Caco-2 (cell line): ENCODE measurements at regions not wholly inside any gene's neighbourhood (a gene's known extent, or its start where the extent isn't known, plus 50 kb on each side); places are given as distances from the start of the nearest gene placed in this dataset.

Experiments
- BruUV-seq: library from RNA; stranded (reverse); fragments of 400-500 nt; replicated peaks from 2 replicates; lab custom pipeline; 2021; lab: Mats Ljungman, UMichigan
- CTCF ChIA-PET: fragments of 300-600 bp; sonication (Branson Sonifier 250); formaldehyde crosslinking; loops from one replicate; lab custom pipeline; 2022; ENCODE audit warnings: antibody characterized with exemption; lab: Charles Lee
- POLR2A ChIA-PET: fragments of 300-600 bp; sonication (Branson Sonifier 250); formaldehyde crosslinking; loops from one replicate; lab custom pipeline; 2022; ENCODE audit warnings: antibody characterized with exemption; lab: Charles Lee
- DNase-seq, 2 experiments: peaks; one replicate each; pipeline versions ENCODE4 v3.0.0 to v3.0.0-alpha.2; 2020 to 2022
- H3K27me3 ChIP-seq: replicated peaks from 2 replicates; pipeline ENCODE4 v1.6.0; 2011; ENCODE audit warnings: low read length; ENCODE audit not compliant: control insufficient read depth, insufficient read depth
- H3K36me3 ChIP-seq: 2 replicates; pipeline ENCODE4 v1.5.1; 2011; ENCODE audit warnings: low read length; ENCODE audit not compliant: control insufficient read depth, insufficient read depth
- H3K4me1 ChIP-seq: fragments of 250-450 bp; sonication (Bioruptor Pico); 2 replicates; pipeline ENCODE4 v1.5.1; 2020; ENCODE audit warnings: mild to moderate bottlenecking
- H3K4me3 ChIP-seq: 2 replicates; pipeline ENCODE4 v1.5.1; 2011; ENCODE audit warnings: low read depth, mild to moderate bottlenecking, control low read depth, low read length
- H3K9me3 ChIP-seq: fragments of 250-450 bp; sonication (Bioruptor Pico); 2 replicates; pipeline ENCODE4 v1.5.1; 2020; ENCODE audit warnings: mild to moderate bottlenecking, moderate library complexity
- H3K27ac Mint-ChIP-seq: one replicate; pipeline ENCODE4 v1.8.0; 2022; ENCODE audit warnings: mixed read lengths; ENCODE audit not compliant: unreplicated experiment
- H3K27me3 Mint-ChIP-seq: one replicate; pipeline ENCODE4 v1.8.0; 2022; ENCODE audit warnings: mixed read lengths; ENCODE audit not compliant: insufficient read depth, unreplicated experiment
- H3K36me3 Mint-ChIP-seq: one replicate; pipeline ENCODE4 v1.8.0; 2022; ENCODE audit warnings: mild to moderate bottlenecking, mixed read lengths; ENCODE audit not compliant: insufficient read depth, unreplicated experiment
- H3K4me1 Mint-ChIP-seq: one replicate; pipeline ENCODE4 v1.8.0; 2022; ENCODE audit warnings: low read depth, mixed read lengths; ENCODE audit not compliant: unreplicated experiment
- H3K4me3 Mint-ChIP-seq: one replicate; pipeline ENCODE4 v1.8.0; 2022; ENCODE audit warnings: mild to moderate bottlenecking, moderate library complexity, mixed read lengths; ENCODE audit not compliant: unreplicated experiment
- H3K9me3 Mint-ChIP-seq: one replicate; pipeline ENCODE4 v1.8.0; 2022; ENCODE audit warnings: mixed read lengths; ENCODE audit not compliant: unreplicated experiment
- intact Hi-C: fragments of 100-400 bp; cut with micrococcal nuclease; formaldehyde crosslinking; loops from one replicate; pipeline ENCODE4 v1.10.0; 2022; ENCODE audit not compliant: unreplicated experiment
- TF ChIP-seq, protein P1 (sequence below), 2 experiments: fragments of 200-600 bp in 1 of 2; IDR thresholded peaks; 1 replicate in 1 of 2; 2 replicates in 1 of 2; pipeline versions ENCODE4 v1.5.1 to v1.8.0; 2011 to 2022; ENCODE audit warnings: antibody characterized with exemption in 1 of 2, control low read depth in 1 of 2, inconsistent platforms in 1 of 2, low read depth in 1 of 2, low read length in 1 of 2, mild to moderate bottlenecking in 1 of 2, moderate library complexity in 1 of 2; ENCODE audit not compliant: insufficient read depth in 1 of 2, severe bottlenecking in 1 of 2, unreplicated experiment in 1 of 2

DNA sequence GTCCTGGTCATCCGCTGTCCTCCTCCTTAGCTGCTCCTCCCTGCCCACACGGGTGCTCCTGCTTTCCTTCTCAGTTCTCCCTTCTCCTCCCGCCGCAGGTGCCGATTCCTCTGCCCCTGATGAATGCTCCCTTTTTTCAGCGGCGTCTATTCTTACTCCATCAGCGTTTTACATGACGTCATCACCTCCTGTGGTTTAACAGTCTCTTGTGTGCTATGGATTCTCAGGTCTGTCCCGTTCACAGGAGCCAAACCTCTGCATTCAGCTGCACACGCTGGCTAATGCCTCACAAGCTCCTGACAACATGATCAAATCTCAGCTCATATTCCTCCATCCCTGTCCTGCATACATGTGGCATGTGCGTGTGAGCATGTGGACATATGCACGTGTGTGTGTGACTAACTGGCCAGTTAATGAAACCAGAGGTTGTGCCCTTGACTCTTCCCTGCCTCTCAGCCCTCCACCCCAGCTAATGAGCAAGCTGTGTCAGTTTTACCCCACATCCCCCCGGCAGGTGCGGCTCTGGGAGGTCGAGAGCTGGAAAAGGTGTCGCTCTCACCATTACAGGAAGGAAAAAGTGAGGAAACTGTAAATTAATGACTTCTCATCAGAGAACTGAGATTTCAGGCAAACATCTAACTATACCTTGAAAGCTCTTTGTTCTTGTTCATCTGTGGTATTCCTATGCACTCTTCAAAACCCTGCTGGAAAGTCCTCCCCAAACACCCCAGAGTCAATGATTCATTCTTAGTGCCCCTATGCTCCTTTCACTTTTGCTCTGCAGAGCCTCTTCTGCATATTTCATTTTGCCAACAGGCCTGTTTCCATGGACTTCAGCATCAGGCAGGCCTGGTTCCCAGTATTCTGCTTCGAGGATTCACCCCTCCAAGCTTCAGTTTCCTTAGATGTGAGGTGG, 163.1 kb downstream of the TTLL2 start:
- H3K4me3 ChIP-seq: no peak overlapping the region
- intact Hi-C loops: loop anchor here (5.0 kb wide), 1 partner anchor 194 kb away; no protein-coding TSS in a partner anchor
- H3K4me1 Mint-ChIP-seq: peaks cover 27% of the 10 kb centered on the region
- no peak overlapping the region for H3K27ac Mint-ChIP-seq
- DNase-seq: no peak
- no peaks in the 10 kb centered on the region for H3K36me3 Mint-ChIP-seq
- no TSS peak for BruUV-seq
- H3K27me3 ChIP-seq: no peaks in the 10 kb centered on the region
- H3K4me1 ChIP-seq: peaks cover 20% of the 10 kb centered on the region
- H3K27me3 Mint-ChIP-seq: no peaks in the 10 kb centered on the region
- H3K9me3 ChIP-seq: no peaks in the 10 kb centered on the region
- TF ChIP-seq, protein P1, sequence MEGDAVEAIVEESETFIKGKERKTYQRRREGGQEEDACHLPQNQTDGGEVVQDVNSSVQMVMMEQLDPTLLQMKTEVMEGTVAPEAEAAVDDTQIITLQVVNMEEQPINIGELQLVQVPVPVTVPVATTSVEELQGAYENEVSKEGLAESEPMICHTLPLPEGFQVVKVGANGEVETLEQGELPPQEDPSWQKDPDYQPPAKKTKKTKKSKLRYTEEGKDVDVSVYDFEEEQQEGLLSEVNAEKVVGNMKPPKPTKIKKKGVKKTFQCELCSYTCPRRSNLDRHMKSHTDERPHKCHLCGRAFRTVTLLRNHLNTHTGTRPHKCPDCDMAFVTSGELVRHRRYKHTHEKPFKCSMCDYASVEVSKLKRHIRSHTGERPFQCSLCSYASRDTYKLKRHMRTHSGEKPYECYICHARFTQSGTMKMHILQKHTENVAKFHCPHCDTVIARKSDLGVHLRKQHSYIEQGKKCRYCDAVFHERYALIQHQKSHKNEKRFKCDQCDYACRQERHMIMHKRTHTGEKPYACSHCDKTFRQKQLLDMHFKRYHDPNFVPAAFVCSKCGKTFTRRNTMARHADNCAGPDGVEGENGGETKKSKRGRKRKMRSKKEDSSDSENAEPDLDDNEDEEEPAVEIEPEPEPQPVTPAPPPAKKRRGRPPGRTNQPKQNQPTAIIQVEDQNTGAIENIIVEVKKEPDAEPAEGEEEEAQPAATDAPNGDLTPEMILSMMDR (IDR thresholded peaks at IDR 0.05; ENCODE audit: insufficient read depth in 1 of 2, low read depth in 1 of 2, low read length in 1 of 2, severe bottlenecking in 1 of 2, unreplicated experiment in 1 of 2): no peak
- H3K36me3 ChIP-seq: no peaks in the 10 kb centered on the region
- no peak overlapping the region for H3K4me3 Mint-ChIP-seq
- POLR2A ChIA-PET: no interaction called here
- no peaks in the 10 kb centered on the region for H3K9me3 Mint-ChIP-seq
- CTCF ChIA-PET: no interaction called here

DNA sequence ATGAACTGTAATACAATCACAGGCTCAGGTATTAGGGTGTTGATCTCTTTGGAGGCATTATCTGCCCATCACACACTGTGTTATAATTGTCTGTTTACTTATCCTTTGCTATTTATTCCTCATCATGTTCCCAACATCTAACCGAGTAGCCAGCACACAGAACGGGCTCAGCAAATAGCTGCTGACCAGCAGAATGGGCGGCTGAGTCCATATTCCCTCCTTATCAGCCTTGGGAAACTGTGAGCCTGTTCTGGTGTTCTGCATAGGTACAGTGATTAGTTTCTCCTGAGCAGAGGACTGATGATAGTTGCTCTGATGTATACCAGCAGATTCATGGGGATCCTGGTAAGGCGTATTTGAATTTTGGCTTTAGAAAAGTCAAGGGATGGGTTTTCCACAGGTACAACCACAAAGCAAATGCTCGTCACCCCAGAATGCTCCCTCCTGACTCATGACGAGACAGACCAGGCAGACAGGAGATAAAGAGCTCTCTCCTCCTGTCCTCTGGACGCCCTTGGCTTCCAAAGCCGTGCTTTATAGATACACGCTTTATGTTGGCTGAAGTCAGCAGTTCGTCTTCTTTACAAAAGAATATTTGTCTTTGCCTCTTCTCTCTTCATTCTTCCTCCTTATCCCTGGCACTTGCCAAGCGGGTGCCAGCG, 166.7 kb downstream of the TTLL2 start:
- CTCF ChIA-PET: no interaction called here
- intact Hi-C loops: no loop called here
- Histone ChIP-seq H3K4me3 (no peak overlapping the region), H3K36me3 (no peaks in the 10 kb centered on the region), H3K27me3 (no peaks in the 10 kb centered on the region), H3K4me1 (peaks cover 22% of the 10 kb centered on the region), H3K9me3 (no peaks in the 10 kb centered on the region)
- H3K4me3 Mint-ChIP-seq: no peak overlapping the region
- H3K4me1 Mint-ChIP-seq: peaks cover 27% of the 10 kb centered on the region
- BruUV-seq: no TSS peak
- no peaks in the 10 kb centered on the region for H3K36me3 Mint-ChIP-seq
- H3K9me3 Mint-ChIP-seq: no peaks in the 10 kb centered on the region
- TF ChIP-seq, protein P1 (IDR thresholded peaks at IDR 0.05; ENCODE audit: insufficient read depth in 1 of 2, low read depth in 1 of 2, low read length in 1 of 2, severe bottlenecking in 1 of 2, unreplicated experiment in 1 of 2): no peak
- DNase-seq: no peak
- H3K27me3 Mint-ChIP-seq: no peaks in the 10 kb centered on the region
- H3K27ac Mint-ChIP-seq: no peak overlapping the region
- POLR2A ChIA-PET: no interaction called here

DNA sequence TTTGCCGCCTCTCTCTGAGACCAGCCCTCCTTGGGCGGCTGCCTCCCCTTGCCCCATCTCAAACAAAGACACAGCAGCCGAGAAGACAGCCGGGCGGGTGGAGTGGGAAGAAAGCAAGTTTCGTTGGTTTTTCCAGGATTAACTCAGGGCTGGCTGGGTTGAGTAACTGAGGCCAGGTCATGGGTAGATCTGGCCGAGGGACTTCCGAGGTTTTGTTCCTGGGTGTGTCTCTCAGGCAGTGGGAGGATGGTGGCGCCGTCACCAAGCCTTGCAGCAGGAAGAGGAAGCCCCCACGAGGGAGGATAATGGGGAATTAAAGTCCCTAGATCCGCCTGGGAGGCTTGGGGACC, 167.2 kb downstream of the TTLL2 start:
- no TSS peak for BruUV-seq
- intact Hi-C loops: no loop called here
- no peak overlapping the region for H3K27ac Mint-ChIP-seq
- ChIA-PET CTCF (no interaction called here), POLR2A (no interaction called here)
- H3K4me1 ChIP-seq: peaks cover 22% of the 10 kb centered on the region
- H3K9me3 ChIP-seq: no peaks in the 10 kb centered on the region
- H3K36me3 ChIP-seq: no peaks in the 10 kb centered on the region
- H3K4me3 Mint-ChIP-seq: no peak overlapping the region
- H3K4me3 ChIP-seq: no peak overlapping the region
- no peaks in the 10 kb centered on the region for H3K27me3 Mint-ChIP-seq
- no peak for DNase-seq
- no peaks in the 10 kb centered on the region for H3K36me3 Mint-ChIP-seq
- no peaks in the 10 kb centered on the region for H3K27me3 ChIP-seq
- H3K4me1 Mint-ChIP-seq: peaks cover 27% of the 10 kb centered on the region
- TF ChIP-seq, protein P1 (IDR thresholded peaks at IDR 0.05; ENCODE audit: insufficient read depth in 1 of 2, low read depth in 1 of 2, low read length in 1 of 2, severe bottlenecking in 1 of 2, unreplicated experiment in 1 of 2): no peak
- H3K9me3 Mint-ChIP-seq: no peaks in the 10 kb centered on the region
